ENCODE measurements at regions not wholly inside any gene's neighbourhood (a gene's known extent, or its start where the extent isn't known, plus 50 kb on each side); places are given as distances from the start of the nearest gene placed in this dataset.

- no peaks in the 10 kb centered on the region for H3K9me3 ChIP-seq (ENCODE audit: control insufficient read depth in 1 of 2, low read length in 2 of 2)
- H3K27ac ChIP-seq (ENCODE audit: low read depth, low read length), result no peak overlapping the region
- H3K4me3 ChIP-seq (ENCODE audit: low read depth in 1 of 2, low read length in 2 of 2), result no peak overlapping the region
- H3K9ac ChIP-seq (ENCODE audit: low read depth in 1 of 2, low read length in 2 of 2), result no peak overlapping the region
- no peaks in the 10 kb centered on the region for H3K4me1 ChIP-seq (ENCODE audit: control insufficient read depth in 1 of 2, insufficient read depth in 2 of 2, low read length in 2 of 2)
- no peaks in the 10 kb centered on the region for H3K27me3 ChIP-seq (ENCODE audit: control insufficient read depth in 1 of 2, insufficient read depth in 2 of 2, low read length in 2 of 2)
- H3K36me3 ChIP-seq (ENCODE audit: control insufficient read depth in 1 of 2, insufficient read depth in 2 of 2, low read length in 2 of 2), result no peaks in the 10 kb centered on the region
These were observed 559.1 kb downstream of the CETN3 start for GRCh38 chr5:89850513-89850865.

GRCh38 chr5:89849830-89850512 lies 559.6 kb downstream of the CETN3 start:
- Histone ChIP-seq H3K9me3 (ENCODE audit: control insufficient read depth in 1 of 2, low read length in 2 of 2) (no peaks in the 10 kb centered on the region), H3K27me3 (ENCODE audit: control insufficient read depth in 1 of 2, insufficient read depth in 2 of 2, low read length in 2 of 2) (no peaks in the 10 kb centered on the region), H3K36me3 (ENCODE audit: control insufficient read depth in 1 of 2, insufficient read depth in 2 of 2, low read length in 2 of 2) (no peaks in the 10 kb centered on the region), H3K4me1 (ENCODE audit: control insufficient read depth in 1 of 2, insufficient read depth in 2 of 2, low read length in 2 of 2) (no peaks in the 10 kb centered on the region), H3K27ac (ENCODE audit: low read depth, low read length) (no peak overlapping the region), H3K4me3 (ENCODE audit: low read depth in 1 of 2, low read length in 2 of 2) (no peak overlapping the region), H3K9ac (ENCODE audit: low read depth in 1 of 2, low read length in 2 of 2) (no peak overlapping the region)

GRCh38 chr5:89847743-89848142 lies 561.8 kb downstream of the CETN3 start:
- Histone ChIP-seq H3K27ac (ENCODE audit: low read depth, low read length) (no peak overlapping the region), H3K9me3 (ENCODE audit: control insufficient read depth in 1 of 2, low read length in 2 of 2) (no peaks in the 10 kb centered on the region), H3K9ac (ENCODE audit: low read depth in 1 of 2, low read length in 2 of 2) (no peak overlapping the region), H3K27me3 (ENCODE audit: control insufficient read depth in 1 of 2, insufficient read depth in 2 of 2, low read length in 2 of 2) (no peaks in the 10 kb centered on the region), H3K4me3 (ENCODE audit: low read depth in 1 of 2, low read length in 2 of 2) (no peak overlapping the region), H3K4me1 (ENCODE audit: control insufficient read depth in 1 of 2, insufficient read depth in 2 of 2, low read length in 2 of 2) (no peaks in the 10 kb centered on the region), H3K36me3 (ENCODE audit: control insufficient read depth in 1 of 2, insufficient read depth in 2 of 2, low read length in 2 of 2) (no peaks in the 10 kb centered on the region)

GRCh38 chr5:89844548-89844947 lies 565.0 kb downstream of the CETN3 start:
- no peaks in the 10 kb centered on the region for H3K27me3 ChIP-seq (ENCODE audit: control insufficient read depth in 1 of 2, insufficient read depth in 2 of 2, low read length in 2 of 2)
- H3K9ac ChIP-seq (ENCODE audit: low read depth in 1 of 2, low read length in 2 of 2), result no peak overlapping the region

GRCh38 chr5:89842531-89842930 lies 567.0 kb downstream of the CETN3 start:
- Histone ChIP-seq H3K9me3 (ENCODE audit: control insufficient read depth in 1 of 2, low read length in 2 of 2) (no peaks in the 10 kb centered on the region), H3K36me3 (ENCODE audit: control insufficient read depth in 1 of 2, insufficient read depth in 2 of 2, low read length in 2 of 2) (no peaks in the 10 kb centered on the region), H3K4me3 (ENCODE audit: low read depth in 1 of 2, low read length in 2 of 2) (no peak overlapping the region), H3K27me3 (ENCODE audit: control insufficient read depth in 1 of 2, insufficient read depth in 2 of 2, low read length in 2 of 2) (no peaks in the 10 kb centered on the region), H3K9ac (ENCODE audit: low read depth in 1 of 2, low read length in 2 of 2) (no peak overlapping the region), H3K27ac (ENCODE audit: low read depth, low read length) (no peak overlapping the region), H3K4me1 (ENCODE audit: control insufficient read depth in 1 of 2, insufficient read depth in 2 of 2, low read length in 2 of 2) (no peaks in the 10 kb centered on the region)

More at GRCh38 chr5:89844548-89844947, 565.0 kb downstream of the CETN3 start:
- Histone ChIP-seq H3K4me3 (ENCODE audit: low read depth in 1 of 2, low read length in 2 of 2) (no peak overlapping the region), H3K27ac (ENCODE audit: low read depth, low read length) (no peak overlapping the region), H3K36me3 (ENCODE audit: control insufficient read depth in 1 of 2, insufficient read depth in 2 of 2, low read length in 2 of 2) (no peaks in the 10 kb centered on the region), H3K9me3 (ENCODE audit: control insufficient read depth in 1 of 2, low read length in 2 of 2) (no peaks in the 10 kb centered on the region), H3K4me1 (ENCODE audit: control insufficient read depth in 1 of 2, insufficient read depth in 2 of 2, low read length in 2 of 2) (no peaks in the 10 kb centered on the region)

- H3K4me3 ChIP-seq (ENCODE audit: low read depth in 1 of 2, low read length in 2 of 2), result no peak overlapping the region
- H3K9me3 ChIP-seq (ENCODE audit: control insufficient read depth in 1 of 2, low read length in 2 of 2), result no peaks in the 10 kb centered on the region
- H3K4me1 ChIP-seq (ENCODE audit: control insufficient read depth in 1 of 2, insufficient read depth in 2 of 2, low read length in 2 of 2), result no peaks in the 10 kb centered on the region
- no peak overlapping the region for H3K9ac ChIP-seq (ENCODE audit: low read depth in 1 of 2, low read length in 2 of 2)
- H3K27me3 ChIP-seq (ENCODE audit: control insufficient read depth in 1 of 2, insufficient read depth in 2 of 2, low read length in 2 of 2), result no peaks in the 10 kb centered on the region
- no peaks in the 10 kb centered on the region for H3K36me3 ChIP-seq (ENCODE audit: control insufficient read depth in 1 of 2, insufficient read depth in 2 of 2, low read length in 2 of 2)
- no peak overlapping the region for H3K27ac ChIP-seq (ENCODE audit: low read depth, low read length)
These were observed 568.6 kb downstream of the CETN3 start for GRCh38 chr5:89840906-89841305.

GRCh38 chr5:89830691-89831090 lies 578.9 kb downstream of the CETN3 start:
- H3K4me3 ChIP-seq (ENCODE audit: low read depth in 1 of 2, low read length in 2 of 2), result no peak overlapping the region
- H3K9me3 ChIP-seq (ENCODE audit: control insufficient read depth in 1 of 2, low read length in 2 of 2), result peaks cover 0 to 5% of the 10 kb centered on the region in 2 donors
- no peaks in the 10 kb centered on the region for H3K27me3 ChIP-seq (ENCODE audit: control insufficient read depth in 1 of 2, insufficient read depth in 2 of 2, low read length in 2 of 2)
- H3K4me1 ChIP-seq (ENCODE audit: control insufficient read depth in 1 of 2, insufficient read depth in 2 of 2, low read length in 2 of 2), result no peaks in the 10 kb centered on the region
- H3K9ac ChIP-seq (ENCODE audit: low read depth in 1 of 2, low read length in 2 of 2), result no peak overlapping the region
- H3K27ac ChIP-seq (ENCODE audit: low read depth, low read length), result no peak overlapping the region
- H3K36me3 ChIP-seq (ENCODE audit: control insufficient read depth in 1 of 2, insufficient read depth in 2 of 2, low read length in 2 of 2), result no peaks in the 10 kb centered on the region

- H3K4me1 ChIP-seq (ENCODE audit: control insufficient read depth in 1 of 2, insufficient read depth in 2 of 2, low read length in 2 of 2), result no peaks in the 10 kb centered on the region
- H3K36me3 ChIP-seq (ENCODE audit: control insufficient read depth in 1 of 2, insufficient read depth in 2 of 2, low read length in 2 of 2), result no peaks in the 10 kb centered on the region
- no peak overlapping the region for H3K27ac ChIP-seq (ENCODE audit: low read depth, low read length)
- no peak overlapping the region for H3K9ac ChIP-seq (ENCODE audit: low read depth in 1 of 2, low read length in 2 of 2)
- H3K9me3 ChIP-seq (ENCODE audit: control insufficient read depth in 1 of 2, low read length in 2 of 2), result peaks cover 0 to 5% of the 10 kb centered on the region in 2 donors
- no peak overlapping the region for H3K4me3 ChIP-seq (ENCODE audit: low read depth in 1 of 2, low read length in 2 of 2)
- H3K27me3 ChIP-seq (ENCODE audit: control insufficient read depth in 1 of 2, insufficient read depth in 2 of 2, low read length in 2 of 2), result no peaks in the 10 kb centered on the region
These were observed 581.6 kb downstream of the CETN3 start for GRCh38 chr5:89827960-89828359.

GRCh38 chr5:89827359-89827758 lies 582.2 kb downstream of the CETN3 start:
- Histone ChIP-seq H3K36me3 (ENCODE audit: control insufficient read depth in 1 of 2, insufficient read depth in 2 of 2, low read length in 2 of 2) (no peaks in the 10 kb centered on the region), H3K9ac (ENCODE audit: low read depth in 1 of 2, low read length in 2 of 2) (no peak overlapping the region), H3K4me3 (ENCODE audit: low read depth in 1 of 2, low read length in 2 of 2) (no peak overlapping the region)

GRCh38 chr5:89826938-89827337 lies 582.6 kb downstream of the CETN3 start:
- Histone ChIP-seq H3K27me3 (ENCODE audit: control insufficient read depth in 1 of 2, insufficient read depth in 2 of 2, low read length in 2 of 2) (no peaks in the 10 kb centered on the region), H3K9me3 (ENCODE audit: control insufficient read depth in 1 of 2, low read length in 2 of 2) (peaks cover 0 to 5% of the 10 kb centered on the region in 2 donors), H3K9ac (ENCODE audit: low read depth in 1 of 2, low read length in 2 of 2) (no peak overlapping the region), H3K27ac (ENCODE audit: low read depth, low read length) (no peak overlapping the region), H3K4me1 (ENCODE audit: control insufficient read depth in 1 of 2, insufficient read depth in 2 of 2, low read length in 2 of 2) (no peaks in the 10 kb centered on the region), H3K4me3 (ENCODE audit: low read depth in 1 of 2, low read length in 2 of 2) (no peak overlapping the region), H3K36me3 (ENCODE audit: control insufficient read depth in 1 of 2, insufficient read depth in 2 of 2, low read length in 2 of 2) (no peaks in the 10 kb centered on the region)

More at GRCh38 chr5:89827359-89827758, 582.2 kb downstream of the CETN3 start:
- Histone ChIP-seq H3K27me3 (ENCODE audit: control insufficient read depth in 1 of 2, insufficient read depth in 2 of 2, low read length in 2 of 2) (no peaks in the 10 kb centered on the region), H3K27ac (ENCODE audit: low read depth, low read length) (no peak overlapping the region), H3K9me3 (ENCODE audit: control insufficient read depth in 1 of 2, low read length in 2 of 2) (peaks cover 0 to 5% of the 10 kb centered on the region in 2 donors), H3K4me1 (ENCODE audit: control insufficient read depth in 1 of 2, insufficient read depth in 2 of 2, low read length in 2 of 2) (no peaks in the 10 kb centered on the region)
